Osteocyte (in vitro differentiated cells): ENCODE measurements at regions not wholly inside any gene's neighbourhood (a gene's known extent, or its start where the extent isn't known, plus 50 kb on each side); places are given as distances from the start of the nearest gene placed in this dataset.

ENCODE experiments used
- DNase-seq: peaks from one replicate; pipeline ENCODE4 v3.0.0; 2021; ENCODE audit warnings: mixed read lengths; ENCODE audit not compliant: unreplicated experiment; ENCODE audit errors: extremely low spot score
- H3K27ac Mint-ChIP-seq: one replicate; pipeline ENCODE4 v1.8.0; 2021; ENCODE audit warnings: mild to moderate bottlenecking, mixed read lengths; ENCODE audit not compliant: unreplicated experiment
- H3K27me3 Mint-ChIP-seq: one replicate; pipeline ENCODE4 v1.8.0; 2021; ENCODE audit warnings: mixed read lengths; ENCODE audit not compliant: unreplicated experiment
- H3K36me3 Mint-ChIP-seq: one replicate; pipeline ENCODE4 v1.8.0; 2021; ENCODE audit warnings: mixed read lengths; ENCODE audit not compliant: unreplicated experiment
- H3K4me1 Mint-ChIP-seq: one replicate; pipeline ENCODE4 v1.8.0; 2021; ENCODE audit warnings: mixed read lengths; ENCODE audit not compliant: unreplicated experiment
- H3K4me3 Mint-ChIP-seq: one replicate; pipeline ENCODE4 v1.8.0; 2021; ENCODE audit warnings: mild to moderate bottlenecking, moderate library complexity, mixed read lengths; ENCODE audit not compliant: unreplicated experiment
- H3K9me3 Mint-ChIP-seq: one replicate; pipeline ENCODE4 v1.8.0; 2021; ENCODE audit warnings: mixed read lengths; ENCODE audit not compliant: unreplicated experiment
- CTCF ChIP-seq: fragments of 200-600 bp; sonication (generic); IDR thresholded peaks from 2 replicates; pipeline ENCODE4 v1.5.0; 2021; ENCODE audit warnings: antibody characterized with exemption, mild to moderate bottlenecking, moderate library complexity

- Mint-ChIP-seq H3K4me3 (no peak overlapping the region), H3K36me3 (no peaks in the 10 kb centered on the region), H3K27ac (no peak overlapping the region), H3K4me1 (no peaks in the 10 kb centered on the region), H3K9me3 (no peaks in the 10 kb centered on the region), H3K27me3 (peaks cover 23% of the 10 kb centered on the region)
- DNase-seq: no peak
- TF ChIP-seq CTCF: no peak
Observed at GRCh38 chr17:73783945-73784603, 139.8 kb upstream of the SDK2 start.

GRCh38 chr17:73785496-73785895 lies 141.3 kb upstream of the SDK2 start:
- Mint-ChIP-seq H3K27ac (no peak overlapping the region), H3K4me1 (no peaks in the 10 kb centered on the region), H3K4me3 (no peak overlapping the region), H3K27me3 (peaks cover 25% of the 10 kb centered on the region), H3K9me3 (no peaks in the 10 kb centered on the region), H3K36me3 (no peaks in the 10 kb centered on the region)
- DNase-seq: no peak
- TF ChIP-seq CTCF: no peak

- Mint-ChIP-seq H3K9me3 (no peaks in the 10 kb centered on the region), H3K4me1 (no peaks in the 10 kb centered on the region), H3K27ac (no peak overlapping the region), H3K36me3 (no peaks in the 10 kb centered on the region), H3K4me3 (no peak overlapping the region), H3K27me3 (peaks cover 24% of the 10 kb centered on the region)
- DNase-seq: no peak
- no peak for TF ChIP-seq CTCF
Observed at GRCh38 chr17:73785958-73786743, 141.9 kb upstream of the SDK2 start.

DNA sequence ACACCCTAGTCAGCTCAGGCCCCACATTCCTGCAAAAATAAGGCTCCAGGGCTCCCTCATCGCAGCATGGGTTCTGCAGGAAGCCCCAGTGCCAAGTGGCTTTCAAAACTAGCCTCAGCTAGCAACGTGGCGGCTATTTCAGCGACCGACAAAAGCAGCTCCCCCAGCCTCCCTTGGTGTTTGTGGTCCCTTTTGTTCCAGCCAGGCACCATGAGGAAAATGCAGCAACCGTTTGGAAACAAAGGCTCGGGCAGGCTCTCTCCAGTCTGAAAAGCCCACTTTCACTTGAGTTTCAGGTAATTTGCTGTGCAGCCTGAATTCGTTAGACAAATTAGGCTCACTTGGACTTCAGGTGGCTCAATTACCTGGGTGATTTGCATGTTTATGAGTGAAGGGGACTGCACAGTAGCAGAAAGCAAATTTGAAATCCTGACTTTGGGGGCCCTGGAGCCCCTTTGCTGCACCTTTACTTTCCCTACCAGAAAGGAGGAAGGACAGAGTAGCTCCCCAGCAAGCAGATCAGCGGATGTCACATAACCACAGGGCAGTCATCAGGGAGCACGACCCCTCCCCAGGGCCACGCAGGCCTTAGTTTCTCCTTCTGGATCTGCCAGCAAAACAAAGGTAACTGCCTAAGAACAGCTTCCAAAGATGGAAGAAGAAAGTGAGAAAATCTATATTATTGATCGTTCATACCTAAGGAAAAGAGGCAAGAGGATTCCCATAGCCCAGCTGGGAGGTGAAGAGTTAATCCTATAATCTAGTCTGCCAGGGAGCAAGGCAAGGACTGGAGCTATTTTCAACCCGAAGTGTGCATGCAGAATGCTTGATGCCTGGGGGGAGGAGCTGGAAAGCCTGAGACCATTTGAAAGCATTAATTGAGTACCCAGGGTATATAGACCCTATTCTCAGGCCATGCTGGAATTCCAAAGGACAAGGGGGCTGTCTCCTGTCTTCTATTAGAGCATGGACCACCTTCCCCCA lies 143.1 kb upstream of the SDK2 start:
- no peaks in the 10 kb centered on the region for H3K9me3 Mint-ChIP-seq
- no peak for DNase-seq
- H3K27ac Mint-ChIP-seq: no peak overlapping the region
- peaks cover 22% of the 10 kb centered on the region for H3K27me3 Mint-ChIP-seq
- H3K4me1 Mint-ChIP-seq: no peaks in the 10 kb centered on the region
- no peaks in the 10 kb centered on the region for H3K36me3 Mint-ChIP-seq
- TF ChIP-seq CTCF: no peak
- H3K4me3 Mint-ChIP-seq: no peak overlapping the region
